Body of pancreas (tissue), 4 donors: ENCODE measurements at regions not wholly inside any gene's neighbourhood (a gene's known extent, or its start where the extent isn't known, plus 50 kb on each side); places are given as distances from the start of the nearest gene placed in this dataset.

Experiments used
- CTCF ChIP-seq, 7 experiments: fragments of 450-650 bp in 4 of 7; fragments of 200-600 bp in 3 of 7; sonication (generic) in 3 of 7; IDR thresholded peaks; one replicate each; pipeline ENCODE4 v1.5.1; 2016 to 2019; ENCODE audit warnings: antibody characterized with exemption in 7 of 7
- POLR2A ChIP-seq, 3 donors: fragments of 450-650 bp; IDR thresholded peaks; one replicate each; pipeline ENCODE4 v1.6.1; 2016; ENCODE audit warnings: antibody characterized with exemption in 3 of 3, mild to moderate bottlenecking in 2 of 3

GRCh38 chr12:74454109-74454508, 83.5 kb upstream of the ATXN7L3B start:
- TF ChIP-seq CTCF (IDR thresholded peaks at IDR 0.05) (no peak), POLR2A (IDR thresholded peaks at IDR 0.05) (no peak)
